SK-N-SH treated with all-trans-retinoic acid at 6 μM for 48 hours (cell line): ENCODE measurements at regions not wholly inside any gene's neighbourhood (a gene's known extent, or its start where the extent isn't known, plus 50 kb on each side); places are given as distances from the start of the nearest gene placed in this dataset.
A peak's percentile ranks its signal among the peaks of the same experiment; 100 is the strongest.

Experiments
- ATAC-seq: fragments of 200-7000 bp; cut with Tn5 transposase; 3 replicates; pipeline ENCODE4 v1.9.1; 2020; ENCODE audit warnings: mild to moderate bottlenecking, moderate library complexity
- ARNTL ChIP-seq: fragments of 450-650 bp; formaldehyde crosslinking; IDR thresholded peaks from 2 replicates; pipeline ENCODE4 v1.5.0; 2020; ENCODE audit warnings: low read depth, mild to moderate bottlenecking, moderate library complexity, borderline replicate concordance
- BACH2 ChIP-seq: fragments of 250-450 bp; sonication (Bioruptor Pico); IDR thresholded peaks from 2 replicates; pipeline ENCODE4 v1.9.0; 2021; ENCODE audit warnings: mild to moderate bottlenecking, borderline replicate concordance
- CSDC2 ChIP-seq: fragments of 250-450 bp; sonication (Bioruptor Pico); IDR thresholded peaks from 2 replicates; pipeline ENCODE4 v1.5.0; 2020; ENCODE audit warnings: mild to moderate bottlenecking, moderate library complexity
- CSRNP3 ChIP-seq: fragments of 250-450 bp; sonication (Bioruptor Pico); IDR thresholded peaks from 2 replicates; pipeline ENCODE4 v1.5.1; 2021; ENCODE audit warnings: mild to moderate bottlenecking, moderate library complexity
- ESRRG ChIP-seq: fragments of 250-450 bp; sonication (Bioruptor Pico); IDR thresholded peaks from 2 replicates; pipeline ENCODE4 v1.6.1; 2021; ENCODE audit warnings: mild to moderate bottlenecking
- GLIS3 ChIP-seq: fragments of 250-450 bp; sonication (Bioruptor Pico); IDR thresholded peaks from 2 replicates; pipeline ENCODE4 v1.5.0; 2020; ENCODE audit warnings: mild to moderate bottlenecking, moderate library complexity
- ISL1 ChIP-seq: fragments of 250-450 bp; sonication (Bioruptor Pico); IDR thresholded peaks from 2 replicates; pipeline ENCODE4 v2.1.2; 2022; ENCODE audit warnings: mild to moderate bottlenecking, moderate library complexity
- OSR1 ChIP-seq: fragments of 250-450 bp; sonication (Bioruptor Pico); IDR thresholded peaks from 2 replicates; pipeline ENCODE4 v1.8.0; 2022; ENCODE audit warnings: moderate library complexity, mild to moderate bottlenecking, inconsistent platforms
- PATZ1 ChIP-seq: fragments of 250-450 bp; sonication (Bioruptor Pico); IDR thresholded peaks from 2 replicates; pipeline ENCODE4 v1.8.0; 2020; ENCODE audit warnings: mild to moderate bottlenecking, moderate library complexity, borderline replicate concordance
- POU6F1 ChIP-seq: fragments of 250-450 bp; sonication (Bioruptor Pico); IDR thresholded peaks from 2 replicates; pipeline ENCODE4 v1.8.0; 2021; ENCODE audit warnings: low read depth, mild to moderate bottlenecking, moderate library complexity, borderline replicate concordance
- PPARA ChIP-seq: fragments of 250-450 bp; sonication (Bioruptor Pico); IDR thresholded peaks from 2 replicates; pipeline ENCODE4 v1.5.0; 2020; ENCODE audit warnings: mild to moderate bottlenecking, borderline replicate concordance
- RARB ChIP-seq: fragments of 250-450 bp; sonication (Bioruptor Pico); IDR thresholded peaks from 2 replicates; pipeline ENCODE4 v1.8.0; 2021; ENCODE audit warnings: mild to moderate bottlenecking, moderate library complexity
- SNAI2 ChIP-seq: fragments of 250-450 bp; sonication (Bioruptor Pico); IDR thresholded peaks from 2 replicates; pipeline ENCODE4 v1.5.0; 2020; ENCODE audit warnings: mild to moderate bottlenecking, moderate library complexity
- TCF4 ChIP-seq: fragments of 250-450 bp; sonication (Bioruptor Pico); IDR thresholded peaks from 2 replicates; pipeline ENCODE4 v1.8.0; 2021; ENCODE audit warnings: mild to moderate bottlenecking, moderate library complexity, borderline replicate concordance
- TOX ChIP-seq: fragments of 250-450 bp; sonication (Bioruptor Pico); IDR thresholded peaks from 2 replicates; pipeline ENCODE4 v1.8.0; 2021; ENCODE audit warnings: mild to moderate bottlenecking, moderate library complexity, borderline replicate concordance
- TSHZ2 ChIP-seq: fragments of 250-450 bp; sonication (Bioruptor Pico); IDR thresholded peaks from 2 replicates; pipeline ENCODE4 v1.5.0; 2020; ENCODE audit warnings: mild to moderate bottlenecking, moderate library complexity
- ZC3H10 ChIP-seq: fragments of 250-450 bp; sonication (Bioruptor Pico); IDR thresholded peaks from 2 replicates; pipeline ENCODE4 v1.5.1; 2021; ENCODE audit warnings: mild to moderate bottlenecking, moderate library complexity
- ZFP30 ChIP-seq: fragments of 450-650 bp; formaldehyde crosslinking; IDR thresholded peaks from 2 replicates; pipeline ENCODE4 v1.5.0; 2022; ENCODE audit warnings: mild to moderate bottlenecking, moderate library complexity
- ZNF70 ChIP-seq: fragments of 450-650 bp; formaldehyde crosslinking; IDR thresholded peaks from 2 replicates; pipeline ENCODE4 v1.5.0; 2020; ENCODE audit warnings: mild to moderate bottlenecking, moderate library complexity

GRCh38 chr2:120674246-120675170 is 61.2 kb upstream of the GLI2 start:
- ATAC-seq = no peak
- no peak for TF ChIP-seq ISL1 (CRISPR knock-in tag)
- no peak for TF ChIP-seq RARB (CRISPR knock-in tag)
- TF ChIP-seq ZC3H10 (CRISPR knock-in tag) = no peak

GRCh38 chr2:120675460-120676130 is 60.1 kb upstream of the GLI2 start:
- ATAC-seq = peak; percentile 39; the same call in 2 of the 3 replicates
- no peak for TF ChIP-seq ESRRG (CRISPR knock-in tag)
- TF ChIP-seq TOX (CRISPR knock-in tag) = no peak
- no peak for TF ChIP-seq TCF4
- TF ChIP-seq PPARA (CRISPR knock-in tag) = no peak
- TF ChIP-seq POU6F1 (CRISPR knock-in tag) = no peak
- no peak for TF ChIP-seq BACH2
- no peak for TF ChIP-seq TSHZ2 (CRISPR knock-in tag)
- TF ChIP-seq ARNTL (CRISPR knock-in tag) = no peak
- no peak for TF ChIP-seq OSR1
- no peak for TF ChIP-seq ZC3H10 (CRISPR knock-in tag)
- no peak for TF ChIP-seq ZFP30
- TF ChIP-seq SNAI2 (CRISPR knock-in tag) = no peak
- no peak for TF ChIP-seq ZNF70 (CRISPR knock-in tag)
- TF ChIP-seq CSDC2 (CRISPR knock-in tag) = no peak
- TF ChIP-seq RARB (CRISPR knock-in tag) = no peak
- TF ChIP-seq ISL1 (CRISPR knock-in tag) = no peak

GRCh38 chr2:120677221-120677620 is 58.4 kb upstream of the GLI2 start:
- no peak for ATAC-seq
- TF ChIP-seq CSRNP3 (CRISPR knock-in tag) (no peak), PATZ1 (CRISPR knock-in tag) (no peak), RARB (CRISPR knock-in tag) (no peak), ZNF70 (CRISPR knock-in tag) (no peak), POU6F1 (CRISPR knock-in tag) (no peak), GLIS3 (CRISPR knock-in tag) (no peak), TSHZ2 (CRISPR knock-in tag) (no peak)
